HG03196 (cell line): ENCODE measurements at regions not wholly inside any gene's neighbourhood (a gene's known extent, or its start where the extent isn't known, plus 50 kb on each side); places are given as distances from the start of the nearest gene placed in this dataset.
"Not testable (repeated sequence)": the region's sequence is repeated elsewhere in the genome, so short reads cannot be mapped to it uniquely, and the experiment has no call there.

ENCODE experiments used
- ATAC-seq: cut with Tn5 transposase; IDR thresholded peaks from one replicate; pipeline ENCODE4 v1.9.1; 2021; ENCODE audit not compliant: unreplicated experiment

DNA sequence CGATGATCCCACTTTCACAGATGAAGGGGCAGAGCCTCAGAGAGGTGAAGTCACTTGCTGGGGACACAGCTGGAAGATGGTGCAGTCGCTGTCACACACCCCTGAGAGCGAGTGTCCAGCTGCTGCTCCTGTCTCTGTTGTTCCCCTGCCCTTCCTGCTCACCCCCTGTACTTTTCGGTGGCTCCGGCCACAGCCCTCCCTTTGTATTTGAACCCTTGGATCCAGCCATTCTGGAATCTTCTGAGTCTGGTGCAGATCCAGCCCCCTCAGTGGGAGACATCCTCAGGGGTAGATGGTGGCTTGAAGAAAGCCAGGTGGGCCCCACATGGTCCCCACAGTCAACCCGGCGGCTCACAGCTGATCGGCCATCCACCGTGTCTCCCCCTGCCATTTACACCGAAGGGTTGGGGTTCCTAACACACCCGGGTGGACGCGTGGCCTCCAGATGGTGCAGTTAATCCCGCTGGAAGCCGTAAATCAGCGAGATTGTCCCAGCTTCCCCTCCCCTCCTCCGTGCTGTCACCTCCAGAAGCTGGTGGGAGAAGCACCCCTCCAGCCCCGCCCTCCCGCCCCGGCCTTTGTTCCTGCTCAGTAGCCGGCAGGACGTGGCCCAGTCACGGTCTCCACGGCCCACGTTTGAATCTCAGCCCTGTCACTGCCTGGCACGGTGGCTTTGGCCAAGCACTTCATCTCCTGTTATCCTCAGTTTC lies 204.8 kb downstream of the C9orf50 start:
- no peak for ATAC-seq

DNA sequence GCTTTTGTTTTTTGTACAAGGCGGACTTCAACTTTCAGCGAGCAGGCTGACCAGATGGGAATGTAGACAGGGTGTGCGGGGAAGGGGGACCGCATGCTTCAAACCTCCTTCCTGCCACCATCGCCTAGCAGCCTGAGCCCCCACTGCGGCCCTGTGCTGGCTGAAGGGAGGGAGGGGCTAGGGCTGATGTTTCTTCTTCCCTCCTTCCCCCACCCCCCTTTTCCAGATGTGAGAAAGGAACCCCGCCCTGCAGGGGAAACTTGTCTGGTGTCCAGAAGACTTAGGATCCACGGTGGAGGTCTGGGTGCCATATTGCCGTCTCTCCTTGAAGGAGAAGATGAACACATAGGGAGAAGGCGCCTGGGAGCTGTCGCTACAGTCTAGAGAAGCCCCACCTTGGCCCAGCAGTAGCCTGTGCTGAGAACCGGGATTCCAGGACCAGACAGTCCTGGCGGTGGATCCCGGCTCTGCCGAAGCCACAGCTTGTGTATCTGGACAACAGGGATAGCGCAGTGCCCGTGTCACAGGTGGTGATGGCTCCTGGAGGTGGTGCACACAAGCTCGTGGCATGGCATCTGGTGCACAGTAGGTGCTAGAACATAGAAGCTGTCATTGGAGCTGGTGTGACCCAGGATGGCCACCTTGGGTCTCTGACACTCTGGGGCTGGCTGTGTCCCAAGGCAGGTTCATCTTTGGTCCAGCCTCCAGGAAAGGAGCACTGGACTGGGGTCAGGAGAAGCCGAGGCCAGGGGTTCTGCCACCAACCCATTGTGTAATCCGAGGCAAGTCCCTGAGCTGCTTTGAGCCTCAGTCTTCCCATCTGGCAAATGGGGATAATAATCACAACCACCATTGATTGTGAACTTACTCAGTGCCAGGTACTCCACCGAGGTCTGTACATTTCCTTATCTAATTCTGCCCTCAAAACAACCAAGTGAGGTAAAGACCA lies 205.6 kb downstream of the C9orf50 start:
- no peak for ATAC-seq

DNA sequence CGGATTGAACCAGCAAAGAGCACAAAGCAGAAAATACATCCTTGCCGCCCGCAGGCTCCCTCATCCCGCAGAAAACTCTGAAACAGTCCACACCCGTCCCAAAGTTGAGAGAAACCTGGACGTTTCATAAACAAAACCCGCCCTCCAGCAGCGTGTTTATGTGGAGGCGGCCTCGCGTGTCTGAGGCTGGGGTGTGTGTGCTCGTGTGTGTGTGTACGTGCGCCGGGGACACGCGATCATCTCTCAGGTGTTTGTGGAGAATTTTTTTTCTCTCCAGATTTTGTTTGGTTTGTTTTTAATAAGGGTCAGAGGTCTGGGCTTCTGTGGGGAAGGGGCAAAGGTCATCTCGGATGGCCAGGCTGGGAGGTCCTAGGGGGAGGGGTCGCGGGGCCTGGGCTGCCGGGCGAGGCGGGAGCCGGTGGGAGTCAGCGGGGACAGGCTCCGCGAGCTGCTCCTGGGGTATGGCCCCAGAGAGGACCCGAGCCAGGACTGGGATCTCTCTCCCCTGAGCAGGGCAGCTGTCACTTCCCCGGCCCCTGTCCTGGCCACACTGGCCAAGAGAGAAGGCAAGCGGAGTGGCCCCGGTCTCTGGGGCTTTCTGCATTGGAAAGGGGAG lies 206.4 kb downstream of the C9orf50 start:
- ATAC-seq: no peak

DNA sequence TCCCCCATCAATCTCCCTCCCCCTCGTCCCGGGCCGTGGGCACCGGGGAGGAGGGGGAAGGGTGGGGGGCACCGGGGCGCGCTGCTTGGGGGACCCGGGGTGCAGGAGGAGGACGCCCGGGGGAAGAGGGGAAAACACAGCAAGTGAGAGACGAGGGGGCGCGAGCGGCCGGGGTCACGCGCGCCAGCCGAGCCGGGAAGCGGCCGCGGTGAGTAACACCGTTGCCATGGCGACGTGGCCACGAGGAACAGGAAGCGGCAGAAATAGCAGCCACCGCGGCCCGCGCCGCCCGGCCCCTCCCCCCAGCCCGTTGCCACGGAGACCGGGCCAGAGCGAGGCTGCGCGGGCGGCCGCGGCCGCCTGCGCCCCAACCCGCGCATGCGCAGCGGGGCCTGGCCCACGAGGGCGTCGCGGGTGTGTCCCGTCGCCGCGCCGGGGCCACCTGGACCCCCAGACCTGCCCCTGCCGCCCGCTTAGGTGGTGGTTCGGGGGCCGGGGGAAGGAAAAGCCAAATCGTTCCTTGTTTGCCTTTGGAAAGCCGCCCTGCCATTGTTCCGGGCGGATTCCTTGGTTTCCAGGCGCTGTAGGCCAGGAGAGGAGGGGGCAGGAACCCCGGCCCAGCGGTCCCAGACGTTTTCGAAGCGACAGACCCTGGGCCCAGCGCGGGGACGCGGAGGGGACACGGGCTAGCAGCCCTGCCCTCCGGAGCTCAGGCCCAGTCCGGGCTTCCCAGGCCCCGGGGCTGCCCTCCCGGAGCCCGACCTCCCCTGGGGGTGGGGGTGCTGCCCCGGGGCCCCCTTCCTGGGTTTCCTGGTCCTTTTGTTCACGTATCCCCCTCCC lies 207.1 kb downstream of the C9orf50 start:
- peak; percentile 83 for ATAC-seq

DNA sequence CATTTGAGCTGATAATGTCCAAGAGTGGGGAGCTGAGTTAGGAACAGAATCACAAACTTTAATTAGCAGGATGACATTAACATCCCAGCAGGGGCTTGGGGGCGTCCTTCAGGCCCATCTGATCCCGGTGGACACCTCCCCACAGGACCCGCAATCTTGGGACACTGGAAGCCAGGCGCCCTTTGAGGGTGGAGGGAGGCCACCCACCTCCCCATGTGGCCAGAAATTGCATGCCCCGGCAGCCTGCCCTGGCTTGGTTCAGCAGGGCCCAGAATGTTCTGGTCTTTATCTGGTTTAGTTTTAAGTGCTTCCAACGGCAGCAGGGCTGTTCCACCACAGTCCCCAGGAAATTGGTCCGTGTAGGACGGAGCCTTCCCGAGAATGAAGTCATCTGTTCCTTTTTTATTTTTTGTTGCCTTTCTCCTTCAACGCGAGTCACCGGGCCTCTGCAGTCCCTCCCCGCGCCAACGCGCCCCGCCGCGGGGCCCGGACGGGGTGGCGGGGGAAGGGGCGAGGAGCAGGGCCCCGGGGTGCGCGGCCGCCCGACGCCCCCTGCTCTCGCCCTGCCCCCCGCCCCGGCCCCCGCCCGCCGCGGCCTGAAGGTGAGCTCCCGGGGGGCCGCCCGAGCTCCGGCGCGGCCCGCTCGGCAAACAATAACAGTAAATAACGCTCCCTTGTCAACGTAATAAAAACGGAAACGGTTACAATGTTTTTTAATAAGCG lies 207.9 kb downstream of the C9orf50 start:
- ATAC-seq: peak; percentile 26

DNA sequence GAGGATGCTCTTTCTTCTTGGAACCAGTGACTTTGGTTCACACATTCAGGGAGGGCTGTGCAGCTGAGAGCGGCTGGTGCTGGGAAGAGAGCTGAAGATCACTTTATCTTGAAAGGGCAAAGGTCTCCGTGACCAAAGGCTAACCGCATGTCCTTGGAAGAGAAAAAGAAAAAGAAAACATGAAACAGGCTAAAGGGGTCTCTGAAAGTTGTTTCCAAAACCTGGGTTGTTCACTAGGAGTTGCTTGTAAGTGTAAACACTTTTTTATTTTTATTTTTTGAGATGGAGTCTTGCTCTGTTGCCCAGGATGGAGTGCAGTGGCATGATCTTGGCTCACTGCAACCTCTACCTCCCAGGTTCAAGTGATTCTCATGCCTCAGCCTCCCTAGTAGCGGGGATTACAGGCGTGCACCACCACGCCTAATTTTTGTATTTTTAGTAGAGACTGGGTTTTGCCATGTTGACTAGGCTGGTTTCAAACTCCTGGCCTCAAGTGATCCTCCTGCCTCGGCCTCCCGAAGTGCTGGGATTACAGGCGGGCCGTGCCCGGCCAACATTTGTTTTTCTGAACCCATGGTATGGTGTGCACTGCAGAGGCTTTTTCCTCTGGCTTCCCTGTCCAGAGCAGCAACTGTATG lies 208.6 kb downstream of the C9orf50 start:
- ATAC-seq: not testable (repeated sequence)

DNA sequence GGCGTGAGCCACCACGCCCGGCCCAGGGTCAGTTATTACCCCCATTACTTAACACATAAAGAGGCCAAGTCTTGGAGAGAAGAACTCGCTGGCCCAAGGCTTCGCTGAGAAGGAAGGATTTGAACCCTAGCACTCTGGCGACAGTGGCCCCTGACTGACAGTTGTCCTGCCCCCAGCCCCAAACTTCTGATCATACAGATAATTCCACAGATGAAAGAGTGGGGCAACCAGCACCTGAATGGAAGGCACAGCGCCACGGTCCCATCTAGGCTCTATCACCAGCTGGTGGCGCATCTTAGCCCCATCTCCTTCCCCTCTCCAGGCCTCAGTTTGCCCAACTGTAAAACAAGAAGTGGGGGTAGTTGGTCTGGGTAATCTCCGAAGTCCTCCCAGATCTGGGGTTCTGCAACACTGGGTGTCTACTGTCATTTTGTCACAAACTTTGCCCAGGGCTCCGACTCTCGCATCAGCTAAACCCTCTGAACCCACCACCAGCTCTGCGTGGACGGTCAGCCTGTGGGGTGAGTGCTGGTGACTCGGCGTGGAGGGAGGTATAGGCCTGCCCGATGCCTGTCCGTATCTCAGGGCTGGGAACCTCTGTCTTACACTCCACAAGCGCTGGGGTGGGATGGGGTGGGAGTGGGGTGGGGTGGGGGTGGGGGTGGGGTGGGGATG lies 209.3 kb downstream of the C9orf50 start:
- no peak for ATAC-seq

DNA sequence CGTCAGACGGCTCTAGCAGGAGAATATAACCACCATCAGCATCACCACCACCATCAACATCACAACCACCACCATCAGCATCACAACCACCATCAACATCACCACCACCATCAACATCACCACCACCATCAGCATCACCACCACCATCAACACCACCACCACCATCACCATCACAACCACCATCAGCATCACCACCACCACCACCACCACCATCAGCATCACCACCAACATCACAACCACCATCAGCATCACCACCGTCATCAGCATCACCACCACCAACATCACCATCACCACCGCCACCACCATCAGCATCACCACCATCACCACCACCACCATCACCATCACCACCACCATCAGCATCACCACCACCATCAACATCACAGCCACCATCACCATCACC lies 210.7 kb downstream of the C9orf50 start:
- ATAC-seq: no peak

DNA sequence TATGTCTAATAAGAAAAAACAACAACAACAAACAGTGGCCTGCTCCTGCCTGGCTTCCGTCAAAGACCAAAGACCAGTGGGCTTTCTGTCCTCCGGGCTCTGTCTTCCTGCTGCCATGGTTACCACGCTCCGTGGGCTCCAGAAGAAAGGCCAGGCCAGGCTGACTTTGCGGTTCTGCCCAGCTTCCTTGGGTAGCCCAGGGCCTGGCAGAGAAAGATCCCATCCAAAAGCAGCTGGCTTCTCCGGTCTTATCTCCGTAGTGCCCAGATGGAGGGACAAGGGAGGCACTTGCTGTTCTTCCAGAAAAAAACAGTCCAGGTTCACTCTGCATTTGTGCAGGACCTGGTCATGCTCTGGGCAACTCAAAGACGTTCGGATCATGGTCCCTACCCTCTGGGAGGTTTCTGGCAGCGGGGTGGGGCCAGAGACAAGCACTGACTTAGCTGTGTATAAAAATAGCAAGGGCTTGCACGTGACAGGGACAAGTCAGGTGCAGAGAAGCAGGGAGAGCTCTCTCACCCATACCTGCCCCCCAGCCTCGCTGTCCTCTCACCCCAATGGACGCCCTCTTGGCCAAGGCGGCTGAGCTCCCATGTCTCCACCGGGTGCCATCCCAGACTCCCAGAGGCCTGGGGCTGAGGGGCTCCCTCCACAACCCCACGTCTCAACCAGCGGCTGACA lies 212.2 kb downstream of the C9orf50 start:
- no peak for ATAC-seq

DNA sequence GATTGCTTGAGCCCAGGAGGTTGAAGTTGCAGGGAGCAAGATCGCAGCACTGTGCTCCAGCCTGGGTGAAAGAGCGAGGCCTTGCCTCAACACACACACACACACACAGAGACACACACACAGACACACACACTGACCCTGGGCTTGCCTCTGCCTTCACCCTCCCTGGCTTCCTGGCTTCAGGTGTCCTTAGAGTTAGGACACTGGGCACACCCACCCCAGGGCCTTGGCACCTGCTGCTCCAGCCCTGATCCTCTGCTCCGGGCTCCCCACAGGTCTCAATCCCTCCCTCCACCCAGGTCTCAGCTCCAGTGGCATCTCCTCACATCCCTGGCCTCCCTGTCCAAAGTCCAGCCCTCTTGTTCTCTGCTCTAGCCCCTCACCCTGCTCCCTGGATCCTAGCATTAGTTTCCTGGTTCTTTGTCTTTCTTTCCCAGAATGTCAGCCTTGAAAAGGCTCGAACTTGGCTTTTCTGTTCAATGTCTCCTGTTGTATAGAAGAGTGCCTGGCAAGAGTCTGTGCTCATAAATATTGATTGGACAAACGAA lies 212.9 kb downstream of the C9orf50 start:
- ATAC-seq: no peak

DNA sequence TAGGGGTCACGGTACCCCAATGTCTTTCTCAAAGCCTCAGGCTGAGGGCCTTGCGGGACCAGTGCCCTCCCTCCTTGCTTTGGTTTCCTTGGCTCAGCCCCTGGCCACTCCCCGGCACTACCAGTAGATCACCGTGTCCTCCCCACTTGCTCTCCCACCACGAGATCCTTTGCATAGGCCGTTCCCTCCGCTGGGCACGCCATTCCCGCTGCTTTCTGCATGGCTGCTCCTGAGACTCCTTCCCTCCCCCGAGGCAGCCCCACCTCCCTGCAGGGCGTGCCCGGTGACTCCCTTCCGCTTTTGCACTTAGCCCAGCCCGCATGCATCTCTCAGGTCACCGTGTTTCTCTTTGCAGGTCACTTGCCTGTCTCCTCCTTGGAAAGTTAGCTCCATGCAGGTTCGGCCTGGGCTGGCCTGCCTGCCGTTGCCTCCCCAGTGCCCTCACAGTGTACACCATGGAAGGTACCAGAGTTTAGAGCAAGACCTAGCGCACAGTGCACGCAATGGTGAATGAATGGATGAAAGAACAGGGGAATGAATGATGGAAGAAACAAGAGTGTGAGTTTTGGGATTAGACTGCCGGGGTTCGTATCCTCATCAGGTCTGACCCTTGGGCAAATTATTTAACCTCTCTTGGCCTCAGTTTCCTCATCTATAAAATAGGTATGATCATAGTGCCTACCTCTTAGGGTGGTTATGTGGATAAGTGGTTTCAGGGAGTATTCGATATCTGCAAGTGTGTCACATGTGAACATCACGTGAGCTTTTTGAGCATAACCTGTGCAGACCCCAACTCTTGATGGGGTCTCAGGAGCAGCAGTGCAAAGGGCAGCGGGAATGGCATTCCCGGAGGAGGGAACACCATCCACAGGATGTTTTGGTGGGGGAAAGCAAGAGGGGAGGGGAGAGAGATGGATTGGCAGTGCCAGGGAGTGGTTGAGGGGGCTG lies 214.3 kb downstream of the C9orf50 start:
- no peak for ATAC-seq

DNA sequence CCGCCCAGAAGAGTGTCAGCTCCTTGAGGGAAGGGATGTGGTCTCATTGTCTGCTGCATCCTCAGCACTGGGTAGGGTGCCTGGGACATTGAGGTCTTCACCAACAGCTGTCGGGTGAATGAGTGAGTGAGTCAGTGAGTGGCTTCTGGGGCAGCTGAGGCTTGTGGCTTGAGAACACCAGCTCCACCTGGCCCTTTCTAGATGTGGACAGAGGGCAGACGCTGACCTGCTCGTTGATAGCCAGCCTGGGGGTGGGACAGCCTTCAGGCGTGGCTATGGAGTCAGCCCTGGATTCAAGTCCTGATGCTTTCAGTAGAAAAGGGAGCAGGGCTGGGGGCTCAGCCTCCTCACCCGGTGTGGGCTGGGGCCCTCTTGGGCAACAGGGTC lies 215.1 kb downstream of the C9orf50 start:
- ATAC-seq: no peak

DNA sequence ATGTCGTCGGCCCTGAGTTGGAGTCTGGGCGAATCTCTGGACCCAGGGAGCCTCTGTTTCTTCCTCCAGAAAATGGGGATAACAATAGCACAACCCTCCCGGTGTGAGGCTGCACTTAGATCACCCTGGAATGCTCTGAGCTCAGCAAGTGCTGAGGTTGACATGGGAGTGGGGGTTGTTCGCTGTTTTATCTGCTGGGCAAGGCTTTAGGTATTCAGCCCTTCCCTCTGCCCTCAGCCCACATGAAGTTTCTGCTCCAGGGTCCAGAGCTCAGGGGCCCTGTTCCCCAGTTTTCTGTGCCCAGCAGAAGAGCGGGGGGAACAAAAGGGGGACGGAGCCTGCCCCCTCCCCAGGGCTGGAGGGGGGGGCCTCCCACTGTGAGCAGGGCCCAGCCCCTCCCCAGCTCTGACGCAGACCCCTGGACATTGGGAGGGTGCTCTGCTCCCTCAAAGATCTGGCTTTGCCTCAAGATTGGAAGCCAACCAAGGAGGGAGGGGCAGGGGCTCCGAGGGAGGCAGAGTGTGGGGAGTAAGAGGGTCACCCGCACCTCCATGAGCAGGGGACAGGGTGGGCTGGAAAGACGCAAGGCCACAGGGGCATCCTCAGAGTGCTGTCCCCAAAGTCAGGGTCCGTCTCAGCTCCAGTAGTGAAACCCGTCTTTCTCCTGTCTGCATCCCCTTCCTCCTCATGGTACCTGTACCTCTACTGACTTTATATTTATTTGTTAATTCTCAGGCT lies 215.6 kb downstream of the C9orf50 start:
- no peak for ATAC-seq

DNA sequence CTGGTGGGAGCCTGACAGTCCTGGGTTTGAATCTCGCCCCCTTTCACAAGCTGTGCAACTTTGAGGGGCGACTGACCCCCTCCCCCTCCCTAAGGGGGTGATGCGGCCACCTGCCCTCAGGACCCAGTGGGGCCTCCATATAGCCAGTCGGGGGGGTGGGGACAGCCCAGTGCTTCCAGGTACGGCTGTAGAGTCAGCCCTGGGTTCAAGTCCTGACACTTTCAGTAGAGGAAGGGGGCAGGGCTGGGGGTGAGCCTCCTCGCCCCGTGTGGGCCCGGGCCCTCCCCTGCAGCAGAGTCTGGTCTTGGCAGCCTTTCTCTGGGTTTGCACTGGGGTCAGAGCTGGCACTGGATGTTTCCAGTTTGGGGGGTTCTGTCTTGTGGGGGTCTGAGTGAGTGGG lies 216.3 kb downstream of the C9orf50 start:
- no peak for ATAC-seq

DNA sequence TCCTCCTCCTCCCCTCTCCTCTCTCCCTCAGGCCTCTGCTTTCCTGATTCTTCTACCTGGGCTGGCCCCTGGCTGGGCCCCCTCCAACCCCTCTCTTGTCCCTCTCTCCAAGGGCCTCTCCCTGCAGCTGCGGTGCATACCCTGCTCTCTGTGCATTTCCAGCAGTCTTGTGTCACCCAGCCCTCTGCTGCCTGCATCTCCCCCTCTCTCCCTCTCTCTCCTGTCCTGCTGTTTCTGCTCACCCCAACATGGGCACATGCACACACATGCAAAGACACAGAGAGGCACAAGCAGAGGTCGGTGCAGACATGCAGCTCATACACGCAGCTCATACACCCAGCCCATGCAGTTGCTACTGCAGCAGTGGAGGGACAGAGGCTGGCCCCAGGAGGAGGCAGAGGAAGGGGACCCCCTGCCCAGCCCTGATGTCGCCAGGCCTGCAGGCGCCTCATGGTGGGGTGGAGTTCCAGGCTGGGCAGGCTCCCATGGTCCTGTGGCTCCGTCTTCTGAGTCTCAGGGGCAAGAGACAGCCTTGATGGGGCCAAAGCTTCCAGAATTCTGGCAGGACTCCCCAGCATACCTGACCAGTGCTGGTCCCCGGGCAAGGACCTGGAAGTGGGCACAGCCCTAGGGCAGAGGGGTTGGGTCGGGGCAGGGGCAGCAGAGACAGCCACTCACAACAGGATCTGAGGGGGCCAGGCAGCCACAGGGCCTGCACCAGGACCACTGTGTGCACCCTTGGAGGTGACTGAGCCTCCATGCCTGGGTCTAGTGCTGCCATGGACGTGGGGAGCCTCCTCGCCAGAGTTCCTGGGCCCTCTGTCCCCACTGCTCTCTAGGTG lies 216.9 kb downstream of the C9orf50 start:
- no peak for ATAC-seq
